Natural killer cell (primary cell): ENCODE measurements at regions not wholly inside any gene's neighbourhood (a gene's known extent, or its start where the extent isn't known, plus 50 kb on each side); places are given as distances from the start of the nearest gene placed in this dataset.

Source experiments
- ATAC-seq, 3 donors: fragments of 150-1000 bp in 2 of 3; fragments of 200-7000 bp in 1 of 3; cut with Tn5 transposase; 1 replicate in 1 of 3; 2 replicates in 2 of 3; pipeline ENCODE4 v1.10.0; 2021; ENCODE audit warnings: mild to moderate bottlenecking in 2 of 3, moderate library complexity in 2 of 3
- DNase-seq, 2 donors: peaks; one replicate each; pipeline versions ENCODE4 v3.0.0 to v3.0.0-alpha.2; 2013 to 2021; ENCODE audit warnings: mixed read lengths in 1 of 2
- H3K27ac ChIP-seq: one replicate; pipeline ENCODE4 v1.5.1; 2013; ENCODE audit warnings: mild to moderate bottlenecking, low read length
- H3K27me3 ChIP-seq: one replicate; pipeline ENCODE4 v1.6.1; 2013; ENCODE audit warnings: low read length; ENCODE audit not compliant: control insufficient read depth, insufficient read depth
- H3K36me3 ChIP-seq: one replicate; pipeline ENCODE4 v1.6.1; 2013; ENCODE audit warnings: low read length; ENCODE audit not compliant: control insufficient read depth, insufficient read depth
- H3K4me1 ChIP-seq: one replicate; pipeline ENCODE4 v1.6.1; 2013; ENCODE audit warnings: low read length; ENCODE audit not compliant: control insufficient read depth, insufficient read depth
- H3K4me3 ChIP-seq: one replicate; pipeline ENCODE4 v1.5.1; 2013; ENCODE audit warnings: low read length
- H3K9me3 ChIP-seq: one replicate; pipeline ENCODE4 v1.6.1; 2013; ENCODE audit warnings: low read length; ENCODE audit not compliant: control insufficient read depth, insufficient read depth
- H3K27ac Mint-ChIP-seq, 2 donors: one replicate each; pipeline ENCODE4 v1.8.0; 2022; ENCODE audit warnings: mild to moderate bottlenecking in 2 of 2, mixed read lengths in 2 of 2, moderate library complexity in 1 of 2
- H3K27me3 Mint-ChIP-seq, 2 donors: one replicate each; pipeline ENCODE4 v1.8.0; 2022; ENCODE audit warnings: low read depth in 2 of 2, mixed read lengths in 2 of 2
- H3K36me3 Mint-ChIP-seq: one replicate; pipeline ENCODE4 v1.8.0; 2022; ENCODE audit warnings: mixed read lengths
- H3K4me1 Mint-ChIP-seq, 2 donors: one replicate each; pipeline ENCODE4 v1.8.0; 2022; ENCODE audit warnings: mixed read lengths in 2 of 2
- H3K4me3 Mint-ChIP-seq: one replicate; pipeline ENCODE4 v1.8.0; 2022; ENCODE audit warnings: mild to moderate bottlenecking, moderate library complexity, mixed read lengths
- H3K9me3 Mint-ChIP-seq, 2 donors: one replicate each; pipeline ENCODE4 v1.8.0; 2022; ENCODE audit warnings: mixed read lengths in 2 of 2
- WGBS: methylation state at CpG from one replicate; pipeline ENCODE4 v1.1.7; 2013; ENCODE audit warnings: missing lambda C conversion rate; ENCODE audit not compliant: insufficient coverage; 5-methylcytosine and 5-hydroxymethylcytosine counted together
- intact Hi-C: fragments of 100-400 bp; cut with micrococcal nuclease; formaldehyde crosslinking; loops from one replicate; pipeline ENCODE4 v1.14.2; 2022
- TF ChIP-seq, protein P1 (sequence below): fragments of 200-600 bp; IDR thresholded peaks from one replicate; pipeline ENCODE4 v1.8.0; 2022; ENCODE audit warnings: antibody characterized with exemption

DNA sequence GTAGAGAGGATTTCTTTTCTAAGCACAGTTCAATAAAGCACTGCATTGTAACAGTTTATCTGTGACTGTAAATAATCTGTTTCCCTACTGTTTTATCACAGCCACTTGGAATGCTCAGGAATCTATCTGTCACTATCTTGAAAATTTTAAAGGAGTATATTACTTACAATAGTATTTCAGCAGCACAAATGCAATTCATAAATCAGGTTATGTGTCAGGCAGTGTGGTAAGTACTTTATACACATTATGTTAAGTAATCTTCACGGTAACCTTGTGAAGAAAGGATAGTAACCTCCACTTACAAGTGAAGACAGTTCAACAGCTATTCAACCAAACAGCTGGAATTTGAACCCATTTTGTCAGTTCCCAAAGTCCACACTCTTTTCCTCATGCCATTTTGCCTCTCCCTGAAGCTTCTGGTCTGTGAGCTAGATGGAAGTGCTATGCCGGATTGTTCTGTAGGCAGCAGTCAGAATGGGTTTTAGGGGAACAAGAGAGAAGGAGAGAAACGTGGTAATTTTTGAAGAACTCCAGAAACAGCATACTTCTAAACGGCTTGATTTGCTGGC is 125.0 kb downstream of the KLF12 start:
- Histone ChIP-seq H3K9me3 (no peaks in the 10 kb centered on the region), H3K4me1 (no peaks in the 10 kb centered on the region), H3K4me3 (no peak overlapping the region), H3K36me3 (peaks cover 2% of the 10 kb centered on the region), H3K27me3 (no peaks in the 10 kb centered on the region), H3K27ac (no peak overlapping the region)
- no peak overlapping the region for H3K4me3 Mint-ChIP-seq
- no peaks in the 10 kb centered on the region for H3K27me3 Mint-ChIP-seq
- intact Hi-C loops: no loop called here
- TF ChIP-seq, protein P1, sequence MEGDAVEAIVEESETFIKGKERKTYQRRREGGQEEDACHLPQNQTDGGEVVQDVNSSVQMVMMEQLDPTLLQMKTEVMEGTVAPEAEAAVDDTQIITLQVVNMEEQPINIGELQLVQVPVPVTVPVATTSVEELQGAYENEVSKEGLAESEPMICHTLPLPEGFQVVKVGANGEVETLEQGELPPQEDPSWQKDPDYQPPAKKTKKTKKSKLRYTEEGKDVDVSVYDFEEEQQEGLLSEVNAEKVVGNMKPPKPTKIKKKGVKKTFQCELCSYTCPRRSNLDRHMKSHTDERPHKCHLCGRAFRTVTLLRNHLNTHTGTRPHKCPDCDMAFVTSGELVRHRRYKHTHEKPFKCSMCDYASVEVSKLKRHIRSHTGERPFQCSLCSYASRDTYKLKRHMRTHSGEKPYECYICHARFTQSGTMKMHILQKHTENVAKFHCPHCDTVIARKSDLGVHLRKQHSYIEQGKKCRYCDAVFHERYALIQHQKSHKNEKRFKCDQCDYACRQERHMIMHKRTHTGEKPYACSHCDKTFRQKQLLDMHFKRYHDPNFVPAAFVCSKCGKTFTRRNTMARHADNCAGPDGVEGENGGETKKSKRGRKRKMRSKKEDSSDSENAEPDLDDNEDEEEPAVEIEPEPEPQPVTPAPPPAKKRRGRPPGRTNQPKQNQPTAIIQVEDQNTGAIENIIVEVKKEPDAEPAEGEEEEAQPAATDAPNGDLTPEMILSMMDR: no peak
- ATAC-seq: no peak
- peaks cover 58 to 70% of the 10 kb centered on the region in 2 donors for H3K4me1 Mint-ChIP-seq
- peak overlapping the region in 1 of 2 donors; percentile 31 for H3K27ac Mint-ChIP-seq
- no peaks in the 10 kb centered on the region for H3K36me3 Mint-ChIP-seq
- WGBS: 88% methylated on average over 3 of the region's 4 CpGs
- no peak for DNase-seq
- H3K9me3 Mint-ChIP-seq: no peaks in the 10 kb centered on the region

DNA sequence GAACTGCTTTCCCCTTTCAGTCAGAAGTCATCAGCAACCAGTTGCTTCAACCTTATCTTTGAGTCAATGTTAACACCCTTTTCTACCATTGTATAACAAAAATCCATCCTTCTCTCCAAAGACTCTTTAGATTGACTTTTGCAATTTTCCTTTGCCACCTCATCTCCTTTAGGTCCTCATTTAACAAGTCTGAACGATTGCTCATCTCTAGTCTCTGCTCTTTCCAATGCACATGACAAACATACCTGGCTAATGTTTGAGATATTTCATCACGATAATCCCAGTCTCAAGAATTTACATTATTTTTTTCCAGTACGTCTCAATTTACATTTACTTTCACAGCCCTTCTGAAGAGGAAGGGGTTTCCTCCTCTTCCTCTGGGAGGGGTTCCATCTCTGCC is 127.5 kb downstream of the KLF12 start:
- ATAC-seq (no peak), DNase-seq (no peak)
- Histone ChIP-seq H3K27ac (no peak overlapping the region), H3K27me3 (no peaks in the 10 kb centered on the region), H3K36me3 (peaks cover 2% of the 10 kb centered on the region), H3K4me3 (no peak overlapping the region), H3K9me3 (no peaks in the 10 kb centered on the region), H3K4me1 (no peaks in the 10 kb centered on the region)
- TF ChIP-seq, protein P1: no peak
- no peaks in the 10 kb centered on the region for H3K36me3 Mint-ChIP-seq
- H3K27me3 Mint-ChIP-seq: no peaks in the 10 kb centered on the region
- peaks cover 46 to 61% of the 10 kb centered on the region in 2 donors for H3K4me1 Mint-ChIP-seq
- no peaks in the 10 kb centered on the region for H3K9me3 Mint-ChIP-seq
- WGBS: 100% methylated on average over 2 of the region's 3 CpGs
- H3K27ac Mint-ChIP-seq: peak overlapping the region; percentile 1 to 45
- no peak overlapping the region for H3K4me3 Mint-ChIP-seq
- intact Hi-C loops: no loop called here

DNA sequence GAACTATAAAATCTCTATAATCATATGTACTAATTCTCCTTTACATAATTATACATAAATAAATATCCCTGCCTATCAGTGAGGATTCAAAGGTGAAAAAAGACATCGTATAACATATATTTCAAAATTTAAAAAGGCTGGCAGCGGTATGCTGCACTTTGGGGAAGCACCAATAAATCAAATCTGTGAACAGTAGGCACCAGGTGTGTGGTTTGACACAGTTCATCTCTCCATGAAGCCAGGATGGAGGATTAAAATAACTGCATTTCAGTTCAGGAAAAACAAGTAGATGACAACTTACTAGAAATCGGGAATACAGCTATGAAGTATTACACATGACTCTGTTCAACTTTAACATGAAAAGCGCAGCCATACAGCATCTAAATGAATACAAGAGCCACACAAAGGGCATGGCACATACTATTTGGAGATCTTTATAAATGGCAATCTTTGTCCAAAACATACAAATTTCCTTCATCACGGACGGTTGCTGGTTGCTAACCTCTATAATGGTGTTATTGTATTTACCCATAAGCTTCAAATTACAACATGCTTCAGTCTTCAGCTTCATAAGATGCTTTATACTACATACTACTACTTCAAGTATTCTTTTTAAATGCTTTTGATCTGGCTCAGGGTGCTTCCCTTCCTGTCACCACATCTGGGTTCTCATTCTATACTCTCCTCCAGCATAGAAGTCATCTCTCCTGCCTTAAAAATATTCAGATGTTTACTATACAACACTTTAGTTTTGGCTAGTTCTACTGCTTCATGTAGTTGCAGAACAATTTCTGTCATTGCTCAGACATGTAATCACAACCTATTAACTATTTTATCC is 128.7 kb downstream of the KLF12 start:
- Mint-ChIP-seq H3K27me3 (no peaks in the 10 kb centered on the region), H3K4me1 (peaks cover 56 to 64% of the 10 kb centered on the region in 2 donors), H3K4me3 (no peak overlapping the region), H3K36me3 (no peaks in the 10 kb centered on the region), H3K9me3 (no peaks in the 10 kb centered on the region), H3K27ac (peak overlapping the region in 1 of 2 donors; percentile 1)
- Histone ChIP-seq H3K36me3 (peaks cover 2% of the 10 kb centered on the region), H3K4me1 (no peaks in the 10 kb centered on the region), H3K27me3 (no peaks in the 10 kb centered on the region), H3K4me3 (no peak overlapping the region), H3K9me3 (no peaks in the 10 kb centered on the region), H3K27ac (no peak overlapping the region)
- ATAC-seq: no peak
- peak in 1 of 2 donors; percentile 21 for DNase-seq
- TF ChIP-seq, protein P1: no peak
- WGBS: 100% methylated on average over 4 of the region's 6 CpGs
- intact Hi-C loops: no loop called here
